ENCODE measurements at regions not wholly inside any gene's neighbourhood (a gene's known extent, or its start where the extent isn't known, plus 50 kb on each side); places are given as distances from the start of the nearest gene placed in this dataset.

- ChIA-PET CTCF (no interaction called here), POLR2A (ENCODE audit: unreplicated experiment) (no interaction called here)
- DNase-seq (no peak), ATAC-seq (ENCODE audit: low read depth) (no peak)
- Histone ChIP-seq H3K79me1 (ENCODE audit: low read depth in 1 of 2, low read length in 2 of 2) (no peaks in the 10 kb centered on the region), H3K9me3 (ENCODE audit: control insufficient read depth, insufficient read depth, low read length) (no peaks in the 10 kb centered on the region; the same call in 1 of the 2 replicates), H2BK120ac (ENCODE audit: low read depth, low read length) (no peak overlapping the region), H4K91ac (ENCODE audit: insufficient read depth, low read depth, low read length) (no peak overlapping the region), H4K20me1 (ENCODE audit: insufficient read depth, low read length) (no peaks in the 10 kb centered on the region), H2AK5ac (ENCODE audit: low read depth, low read length) (0 out of 2 replicates have a peak overlapping the region, but pooled peaks have one; percentile 8), H3K14ac (replicated peaks; ENCODE audit: low read depth, low read length) (no peak overlapping the region), H3K9me1 (ENCODE audit: insufficient read depth, low read length) (no peaks in the 10 kb centered on the region), H2AK9ac (replicated peaks; ENCODE audit: low read depth, low read length, poor library complexity) (no peak overlapping the region), H2BK20ac (ENCODE audit: low read depth, low read length) (no peak overlapping the region), H3K4me3 (ENCODE audit: insufficient read depth, low read depth, low read length) (no peak overlapping the region), H3K4me1 (ENCODE audit: control insufficient read depth, insufficient read depth, low read length) (no peaks in the 10 kb centered on the region), H4K8ac (ENCODE audit: low read depth in 2 of 2, low read length in 2 of 2) (no peak overlapping the region), H3K23ac (ENCODE audit: low read depth, low read length) (no peak overlapping the region), H4K5ac (ENCODE audit: low read depth, low read length) (no peak overlapping the region), H2BK5ac (ENCODE audit: low read depth, low read length, poor library complexity, severe bottlenecking) (no peak overlapping the region), H3K27ac (ENCODE audit: insufficient read depth, low read length) (no peak overlapping the region), H3K18ac (ENCODE audit: low read depth, low read length) (no peak overlapping the region), H3K4ac (ENCODE audit: low read depth, low read length) (no peak overlapping the region), H2BK15ac (ENCODE audit: low read depth, low read length) (no peak overlapping the region), H3K36me3 (ENCODE audit: control insufficient read depth, insufficient read depth, low read length) (no peaks in the 10 kb centered on the region), H3K4me2 (ENCODE audit: low read depth, low read length) (no peak overlapping the region), H3K9ac (ENCODE audit: low read depth, low read length) (no peak overlapping the region), H2AFZ (replicated peaks; ENCODE audit: low read length, poor library complexity) (no peak overlapping the region), H3K27me3 (ENCODE audit: control insufficient read depth, insufficient read depth, low read length) (peaks cover 5% of the 10 kb centered on the region; the same call in 1 of the 2 replicates), H3K56ac (ENCODE audit: extremely low read depth, insufficient read depth, low read length) (no peak overlapping the region)
- intact Hi-C loops (cut with micrococcal nuclease) (no loop called here), in situ Hi-C loops (cut with MboI; ENCODE audit: low sequenced_read_pairs) (loop anchor here (10.0 kb wide), 1 partner anchor 415 kb away; no protein-coding TSS in a partner anchor), dilution Hi-C loops (cut with HindIII; ENCODE audit: low sequenced_read_pairs, unreplicated experiment) (no loop called here)
- WGBS, 2 experiments (ENCODE audit: extremely low coverage in 2 of 2, insufficient read length in 1 of 2) = no CpG with 5 or more reads among the region's 1 CpG
- TF ChIP-seq CEBPB (IDR thresholded peaks at IDR 0.05; ENCODE audit: low read depth, low read length) (no peak), CTCF (conservative IDR thresholded peaks at IDR 0.05; ENCODE audit: low read depth, low read length) (no peak), MAFK (IDR thresholded peaks at IDR 0.05; ENCODE audit: low read depth, low read length) (no peak), RCOR1 (IDR thresholded peaks at IDR 0.05; ENCODE audit: insufficient replicate concordance, low read length) (no peak), FOS (IDR thresholded peaks at IDR 0.05; ENCODE audit: low read depth, low read length) (no peak), NFE2L2 (IDR thresholded peaks at IDR 0.05; ENCODE audit: low read depth, low read length) (no peak), BHLHE40 (IDR thresholded peaks at IDR 0.05; ENCODE audit: low read depth, low read length) (no peak), RAD21 (IDR thresholded peaks at IDR 0.05; ENCODE audit: low read length) (no peak), CHD1 (IDR thresholded peaks at IDR 0.05; ENCODE audit: low read depth, low read length) (no peak), USF2 (IDR thresholded peaks at IDR 0.05; ENCODE audit: low read depth, low read length) (no peak)
- BruUV-seq (replicated peaks) = no TSS peak
These were observed 144.0 kb upstream of the FAM3C start for GRCh38 chr7:121540138-121540537.

Measured in IMR-90 (cell line).